Fibroblast of pulmonary artery (primary cell): ENCODE measurements at regions not wholly inside any gene's neighbourhood (a gene's known extent, or its start where the extent isn't known, plus 50 kb on each side); places are given as distances from the start of the nearest gene placed in this dataset.

Source experiments
- DNase-seq: peaks from one replicate; pipeline ENCODE4 v3.0.0-alpha.2; 2010; ENCODE audit warnings: low read depth
- H3K4me3 ChIP-seq: replicated peaks from 2 replicates; pipeline ENCODE4 v1.5.1; 2011; ENCODE audit warnings: low read depth, mild to moderate bottlenecking, control low read depth, low read length, moderate library complexity
- TF ChIP-seq, protein P1 (sequence below): IDR thresholded peaks from 2 replicates; pipeline ENCODE4 v1.5.1; 2011; ENCODE audit warnings: mild to moderate bottlenecking, control low read depth, low read length, inconsistent platforms; ENCODE audit errors: missing control alignments

DNA sequence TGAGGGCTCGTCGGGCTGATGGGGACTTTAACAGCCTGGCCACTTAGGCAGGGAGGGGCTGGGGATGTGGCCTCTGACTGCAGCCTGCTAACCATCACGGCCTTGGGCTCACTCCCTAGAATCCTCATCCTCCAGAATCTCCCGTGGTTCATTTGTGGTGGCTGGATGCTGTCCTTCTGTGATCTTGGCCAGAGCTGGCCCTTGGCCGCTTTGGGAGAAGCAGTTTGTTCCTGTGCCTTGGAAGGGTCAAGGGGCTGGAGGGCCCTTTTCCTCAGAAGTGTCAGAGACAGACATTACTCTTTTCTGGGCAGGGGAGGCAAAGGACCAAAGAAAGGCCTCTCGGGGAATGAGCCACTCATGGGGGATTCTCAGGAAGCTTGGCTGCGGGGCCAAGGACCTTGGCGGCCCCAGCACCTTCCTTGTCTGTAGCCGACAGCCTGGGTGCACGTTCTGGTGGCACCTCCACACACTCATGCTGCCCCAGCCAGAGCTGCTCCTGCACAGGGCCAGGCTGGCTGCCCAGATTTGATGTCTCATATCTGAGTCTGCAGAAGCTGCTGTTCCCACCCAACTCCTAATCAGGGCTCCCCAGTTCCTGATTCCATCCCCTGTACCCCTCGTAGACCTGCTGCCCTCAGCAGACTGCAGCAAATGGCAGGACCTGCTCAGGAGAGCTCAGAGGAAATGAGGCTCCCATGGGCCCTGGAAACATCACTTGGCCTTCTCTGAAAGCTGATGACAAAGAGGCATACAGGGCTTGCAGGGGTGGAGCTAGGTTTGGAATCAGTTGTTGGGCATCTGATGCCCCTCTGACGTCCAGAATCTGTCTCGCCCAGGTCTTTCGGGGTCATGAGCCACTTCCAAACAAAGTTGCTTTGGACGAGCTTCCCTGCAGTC, 107.7 kb downstream of the CTTN start:
- DNase-seq: no peak
- H3K4me3 ChIP-seq: no peak overlapping the region
- TF ChIP-seq, protein P1, sequence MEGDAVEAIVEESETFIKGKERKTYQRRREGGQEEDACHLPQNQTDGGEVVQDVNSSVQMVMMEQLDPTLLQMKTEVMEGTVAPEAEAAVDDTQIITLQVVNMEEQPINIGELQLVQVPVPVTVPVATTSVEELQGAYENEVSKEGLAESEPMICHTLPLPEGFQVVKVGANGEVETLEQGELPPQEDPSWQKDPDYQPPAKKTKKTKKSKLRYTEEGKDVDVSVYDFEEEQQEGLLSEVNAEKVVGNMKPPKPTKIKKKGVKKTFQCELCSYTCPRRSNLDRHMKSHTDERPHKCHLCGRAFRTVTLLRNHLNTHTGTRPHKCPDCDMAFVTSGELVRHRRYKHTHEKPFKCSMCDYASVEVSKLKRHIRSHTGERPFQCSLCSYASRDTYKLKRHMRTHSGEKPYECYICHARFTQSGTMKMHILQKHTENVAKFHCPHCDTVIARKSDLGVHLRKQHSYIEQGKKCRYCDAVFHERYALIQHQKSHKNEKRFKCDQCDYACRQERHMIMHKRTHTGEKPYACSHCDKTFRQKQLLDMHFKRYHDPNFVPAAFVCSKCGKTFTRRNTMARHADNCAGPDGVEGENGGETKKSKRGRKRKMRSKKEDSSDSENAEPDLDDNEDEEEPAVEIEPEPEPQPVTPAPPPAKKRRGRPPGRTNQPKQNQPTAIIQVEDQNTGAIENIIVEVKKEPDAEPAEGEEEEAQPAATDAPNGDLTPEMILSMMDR: no peak

DNA sequence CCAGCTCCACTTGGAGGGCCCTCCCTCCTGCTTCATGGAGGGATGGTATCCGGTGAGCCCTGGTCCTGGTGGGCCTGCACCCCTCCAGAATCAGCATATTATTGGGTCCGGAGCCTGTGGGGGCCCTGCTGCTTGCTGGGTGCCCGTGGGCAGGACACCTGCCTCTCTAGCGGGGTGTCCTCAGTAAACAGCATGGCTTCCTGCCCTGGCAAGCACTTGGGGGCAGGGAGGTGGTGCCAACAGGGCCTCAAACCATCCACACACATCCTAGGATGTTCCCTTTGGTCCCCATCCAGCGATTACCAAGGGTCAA, 108.3 kb downstream of the CTTN start:
- TF ChIP-seq, protein P1: no peak
- H3K4me3 ChIP-seq: no peak overlapping the region
- DNase-seq: no peak

DNA sequence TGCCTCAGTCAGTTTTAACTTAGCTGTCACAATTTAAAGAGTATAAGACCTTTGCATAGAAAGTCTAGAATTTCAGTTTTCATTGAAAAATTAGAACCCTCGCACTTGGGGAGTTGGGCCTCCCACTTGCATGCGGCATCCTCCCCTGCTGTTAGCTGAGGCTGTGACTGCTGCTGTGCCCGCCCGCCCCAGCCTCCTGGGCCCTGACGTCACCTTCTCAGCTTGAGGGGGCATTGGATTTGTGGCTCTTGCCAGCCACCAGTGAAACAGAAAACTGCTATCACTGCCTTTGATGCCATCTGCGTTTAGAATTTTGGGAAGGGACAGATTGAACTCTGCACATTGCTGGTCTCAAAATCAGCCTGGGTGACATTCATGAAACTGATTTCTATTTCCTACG, 108.7 kb downstream of the CTTN start:
- TF ChIP-seq, protein P1: no peak
- no peak for DNase-seq
- no peak overlapping the region for H3K4me3 ChIP-seq

DNA sequence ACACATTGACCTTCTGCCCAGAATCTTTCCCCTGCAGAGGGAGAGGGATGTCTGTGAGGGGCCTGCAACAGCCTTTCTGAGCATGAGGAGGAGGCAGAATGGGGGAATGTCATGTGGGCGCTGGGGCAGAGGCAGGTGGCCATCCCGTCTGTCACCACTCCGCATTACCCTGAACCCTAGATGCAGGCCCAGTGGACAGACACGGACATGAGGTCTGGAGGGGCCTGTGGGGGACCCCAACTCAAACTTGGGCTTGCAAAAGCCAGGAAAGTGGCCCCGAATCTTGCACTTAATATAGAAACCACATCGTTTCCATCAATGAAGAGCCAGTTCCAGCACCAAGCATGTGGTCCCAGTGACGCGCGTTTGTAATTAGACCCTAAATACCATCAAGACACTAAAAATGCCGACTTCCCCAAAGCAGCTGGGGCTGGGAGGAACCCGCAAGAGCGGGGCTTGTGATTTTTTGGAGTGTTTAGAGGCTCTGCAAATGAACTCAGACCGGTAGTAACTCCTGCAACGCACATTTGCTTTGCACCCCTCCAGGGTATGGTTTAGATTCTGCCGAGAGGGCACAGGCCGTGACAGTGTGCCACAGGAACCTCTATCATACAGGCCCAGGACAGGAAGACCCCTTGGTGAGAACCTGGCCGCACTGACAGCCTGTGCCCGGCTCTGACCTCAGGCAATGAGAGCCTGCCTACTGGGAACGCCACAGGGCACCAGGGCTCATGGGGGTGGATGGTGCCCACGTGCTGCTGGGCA, 109.3 kb downstream of the CTTN start:
- no peak for DNase-seq
- TF ChIP-seq, protein P1: no peak
- no peak overlapping the region for H3K4me3 ChIP-seq

DNA sequence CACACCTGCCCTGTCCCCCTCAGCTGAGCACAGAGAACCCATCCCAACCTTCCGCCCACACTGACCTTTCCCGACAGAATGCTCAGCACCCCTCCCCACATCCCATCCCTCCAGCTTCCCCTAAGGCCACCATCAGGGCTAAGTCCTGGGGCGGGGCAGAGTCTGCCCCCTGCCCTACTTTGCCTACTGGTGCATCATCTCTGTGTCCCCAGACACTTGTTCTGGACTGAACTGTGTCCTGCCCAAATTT, 109.8 kb downstream of the CTTN start:
- TF ChIP-seq, protein P1: no peak
- no peak for DNase-seq
- H3K4me3 ChIP-seq: no peak overlapping the region

DNA sequence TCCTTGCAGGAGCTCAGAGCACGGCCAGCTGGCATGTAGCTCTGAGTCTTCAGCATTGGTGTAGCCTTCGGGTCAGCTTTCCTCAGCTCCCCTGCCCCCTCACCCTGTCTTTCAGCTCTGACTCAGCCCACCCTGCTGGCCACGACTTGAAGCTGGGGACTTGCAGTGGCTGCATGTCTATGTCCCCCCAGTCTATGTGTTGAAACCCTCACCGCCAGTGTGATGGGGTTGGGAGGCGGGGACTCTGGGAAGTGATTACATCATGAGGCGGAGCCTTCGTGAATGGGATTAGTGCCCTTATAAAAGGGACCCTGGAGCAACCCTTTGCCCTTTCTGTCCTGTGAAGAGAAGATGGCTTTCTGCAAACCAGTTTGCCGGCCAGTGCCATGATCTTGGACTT, 111.1 kb downstream of the CTTN start:
- no peak for DNase-seq
- TF ChIP-seq, protein P1: no peak
- no peak overlapping the region for H3K4me3 ChIP-seq
